ENCODE measurements at regions not wholly inside any gene's neighbourhood (a gene's known extent, or its start where the extent isn't known, plus 50 kb on each side); places are given as distances from the start of the nearest gene placed in this dataset.
A peak's percentile ranks its signal among the peaks of the same experiment; 100 is the strongest.
"Not testable (repeated sequence)": the region's sequence is repeated elsewhere in the genome, so short reads cannot be mapped to it uniquely, and the experiment has no call there.

GRCh38 chr5:56382896-56383295, 149.8 kb upstream of the ANKRD55 start:
- Histone ChIP-seq H3K27ac (no peak overlapping the region), H3K9me3 (replicated peaks) (no peaks in the 10 kb centered on the region), H3K4me3 (no peak overlapping the region), H3K36me3 (no peaks in the 10 kb centered on the region), H3K4me1 (replicated peaks) (no peaks in the 10 kb centered on the region), H3K27me3 (replicated peaks) (no peaks in the 10 kb centered on the region)
- no peak for DNase-seq (ENCODE audit: low read depth in 1 of 2, low spot score in 2 of 2)

GRCh38 chr5:56377573-56377972, 144.4 kb upstream of the ANKRD55 start:
- no peak overlapping the region for H3K4me3 ChIP-seq
- H3K27me3 ChIP-seq (replicated peaks), result no peaks in the 10 kb centered on the region
- no peak for DNase-seq (ENCODE audit: low read depth in 1 of 2, low spot score in 2 of 2)
- H3K36me3 ChIP-seq, result no peaks in the 10 kb centered on the region
- no peak overlapping the region for H3K27ac ChIP-seq
- peaks cover 5% of the 10 kb centered on the region for H3K9me3 ChIP-seq (replicated peaks)
- no peaks in the 10 kb centered on the region for H3K4me1 ChIP-seq (replicated peaks)

GRCh38 chr5:56376128-56376527, 143.0 kb upstream of the ANKRD55 start:
- no peak for DNase-seq (ENCODE audit: low read depth in 1 of 2, low spot score in 2 of 2)
- no peaks in the 10 kb centered on the region for H3K4me1 ChIP-seq (replicated peaks)
- no peak overlapping the region for H3K27ac ChIP-seq
- H3K4me3 ChIP-seq, result no peak overlapping the region
- H3K27me3 ChIP-seq (replicated peaks), result no peaks in the 10 kb centered on the region
- no peaks in the 10 kb centered on the region for H3K36me3 ChIP-seq
- H3K9me3 ChIP-seq (replicated peaks), result peaks cover 5% of the 10 kb centered on the region

- H3K4me3 ChIP-seq, result no peak overlapping the region
- DNase-seq (ENCODE audit: low read depth in 1 of 2, low spot score in 2 of 2), result no peak
- no peak overlapping the region for H3K27ac ChIP-seq
- no peaks in the 10 kb centered on the region for H3K36me3 ChIP-seq
- no peaks in the 10 kb centered on the region for H3K4me1 ChIP-seq (replicated peaks)
- peaks cover 5% of the 10 kb centered on the region for H3K9me3 ChIP-seq (replicated peaks)
- H3K27me3 ChIP-seq (replicated peaks), result no peaks in the 10 kb centered on the region
Measured at GRCh38 chr5:56375011-56375410, 141.9 kb upstream of the ANKRD55 start.

- H3K36me3 ChIP-seq; H3K4me3 ChIP-seq; H3K27me3 ChIP-seq (replicated peaks); H3K9me3 ChIP-seq (replicated peaks); DNase-seq (ENCODE audit: low read depth in 1 of 2, low spot score in 2 of 2); H3K4me1 ChIP-seq (replicated peaks); H3K27ac ChIP-seq: not testable (repeated sequence)
Measured at GRCh38 chr5:56372491-56372890, 139.4 kb upstream of the ANKRD55 start.

- no peaks in the 10 kb centered on the region for H3K9me3 ChIP-seq (replicated peaks)
- H3K4me1 ChIP-seq (replicated peaks), result no peaks in the 10 kb centered on the region
- H3K27ac ChIP-seq, result no peak overlapping the region
- no peaks in the 10 kb centered on the region for H3K27me3 ChIP-seq (replicated peaks)
- no peak overlapping the region for H3K4me3 ChIP-seq
- H3K36me3 ChIP-seq, result no peaks in the 10 kb centered on the region
- no peak for DNase-seq (ENCODE audit: low read depth in 1 of 2, low spot score in 2 of 2)
Measured at GRCh38 chr5:56369361-56369811, 136.3 kb upstream of the ANKRD55 start.

GRCh38 chr5:56367748-56368147, 134.6 kb upstream of the ANKRD55 start:
- H3K36me3 ChIP-seq, result no peaks in the 10 kb centered on the region
- no peaks in the 10 kb centered on the region for H3K4me1 ChIP-seq (replicated peaks)
- no peaks in the 10 kb centered on the region for H3K27me3 ChIP-seq (replicated peaks)
- no peaks in the 10 kb centered on the region for H3K9me3 ChIP-seq (replicated peaks)
- H3K4me3 ChIP-seq, result no peak overlapping the region
- DNase-seq (ENCODE audit: low read depth in 1 of 2, low spot score in 2 of 2), result no peak
- H3K27ac ChIP-seq, result no peak overlapping the region

- Histone ChIP-seq H3K4me1 (replicated peaks) (no peaks in the 10 kb centered on the region), H3K9me3 (replicated peaks) (no peaks in the 10 kb centered on the region), H3K4me3 (no peak overlapping the region), H3K36me3 (no peaks in the 10 kb centered on the region), H3K27me3 (replicated peaks) (no peaks in the 10 kb centered on the region), H3K27ac (no peak overlapping the region)
- no peak for DNase-seq (ENCODE audit: low read depth in 1 of 2, low spot score in 2 of 2)
Measured at GRCh38 chr5:56366986-56367385, 133.9 kb upstream of the ANKRD55 start.

- no peak overlapping the region for H3K27ac ChIP-seq
- H3K4me3 ChIP-seq, result no peak overlapping the region
- no peak for DNase-seq (ENCODE audit: low read depth in 1 of 2, low spot score in 2 of 2)
- H3K9me3 ChIP-seq (replicated peaks), result no peaks in the 10 kb centered on the region
- H3K4me1 ChIP-seq (replicated peaks), result peaks cover 15% of the 10 kb centered on the region
- H3K27me3 ChIP-seq (replicated peaks), result no peaks in the 10 kb centered on the region
- no peaks in the 10 kb centered on the region for H3K36me3 ChIP-seq
Measured at GRCh38 chr5:56361398-56361797, 128.3 kb upstream of the ANKRD55 start.

GRCh38 chr5:56360816-56361215, 127.7 kb upstream of the ANKRD55 start:
- peaks cover 21% of the 10 kb centered on the region for H3K4me1 ChIP-seq (replicated peaks)
- no peak for DNase-seq (ENCODE audit: low read depth in 1 of 2, low spot score in 2 of 2)

GRCh38 chr5:56359809-56360685, 126.9 kb upstream of the ANKRD55 start:
- Histone ChIP-seq H3K27ac (no peak overlapping the region), H3K27me3 (replicated peaks) (no peaks in the 10 kb centered on the region), H3K4me1 (replicated peaks) (peaks cover 22% of the 10 kb centered on the region), H3K36me3 (no peaks in the 10 kb centered on the region), H3K4me3 (no peak overlapping the region), H3K9me3 (replicated peaks) (no peaks in the 10 kb centered on the region)
- DNase-seq (ENCODE audit: low read depth in 1 of 2, low spot score in 2 of 2), result no peak

More at GRCh38 chr5:56360816-56361215, 127.7 kb upstream of the ANKRD55 start:
- Histone ChIP-seq H3K4me3 (no peak overlapping the region), H3K9me3 (replicated peaks) (no peaks in the 10 kb centered on the region), H3K36me3 (no peaks in the 10 kb centered on the region), H3K27me3 (replicated peaks) (no peaks in the 10 kb centered on the region), H3K27ac (no peak overlapping the region)

GRCh38 chr5:56358703-56359681, 125.9 kb upstream of the ANKRD55 start:
- DNase-seq (ENCODE audit: low read depth in 1 of 2, low spot score in 2 of 2), result peak in 1 of 2 experiments; percentile 62
- Histone ChIP-seq H3K9me3 (replicated peaks) (no peaks in the 10 kb centered on the region), H3K4me1 (replicated peaks) (peaks cover 22% of the 10 kb centered on the region), H3K36me3 (no peaks in the 10 kb centered on the region), H3K27me3 (replicated peaks) (no peaks in the 10 kb centered on the region), H3K27ac (no peak overlapping the region), H3K4me3 (no peak overlapping the region)

GRCh38 chr5:56358046-56358445, 124.9 kb upstream of the ANKRD55 start:
- DNase-seq (ENCODE audit: low read depth in 1 of 2, low spot score in 2 of 2), result no peak
- H3K4me3 ChIP-seq, result no peak overlapping the region
- no peaks in the 10 kb centered on the region for H3K9me3 ChIP-seq (replicated peaks)

GRCh38 chr5:56357426-56357825, 124.3 kb upstream of the ANKRD55 start:
- Histone ChIP-seq H3K4me1 (replicated peaks) (peaks cover 22% of the 10 kb centered on the region), H3K9me3 (replicated peaks) (no peaks in the 10 kb centered on the region), H3K4me3 (no peak overlapping the region), H3K27ac (no peak overlapping the region), H3K27me3 (replicated peaks) (no peaks in the 10 kb centered on the region), H3K36me3 (no peaks in the 10 kb centered on the region)
- no peak for DNase-seq (ENCODE audit: low read depth in 1 of 2, low spot score in 2 of 2)

More at GRCh38 chr5:56358046-56358445, 124.9 kb upstream of the ANKRD55 start:
- Histone ChIP-seq H3K4me1 (replicated peaks) (peaks cover 22% of the 10 kb centered on the region), H3K27me3 (replicated peaks) (no peaks in the 10 kb centered on the region), H3K27ac (no peak overlapping the region), H3K36me3 (no peaks in the 10 kb centered on the region)
